ENCODE measurements at regions not wholly inside any gene's neighbourhood (a gene's known extent, or its start where the extent isn't known, plus 50 kb on each side); places are given as distances from the start of the nearest gene placed in this dataset.

DNA sequence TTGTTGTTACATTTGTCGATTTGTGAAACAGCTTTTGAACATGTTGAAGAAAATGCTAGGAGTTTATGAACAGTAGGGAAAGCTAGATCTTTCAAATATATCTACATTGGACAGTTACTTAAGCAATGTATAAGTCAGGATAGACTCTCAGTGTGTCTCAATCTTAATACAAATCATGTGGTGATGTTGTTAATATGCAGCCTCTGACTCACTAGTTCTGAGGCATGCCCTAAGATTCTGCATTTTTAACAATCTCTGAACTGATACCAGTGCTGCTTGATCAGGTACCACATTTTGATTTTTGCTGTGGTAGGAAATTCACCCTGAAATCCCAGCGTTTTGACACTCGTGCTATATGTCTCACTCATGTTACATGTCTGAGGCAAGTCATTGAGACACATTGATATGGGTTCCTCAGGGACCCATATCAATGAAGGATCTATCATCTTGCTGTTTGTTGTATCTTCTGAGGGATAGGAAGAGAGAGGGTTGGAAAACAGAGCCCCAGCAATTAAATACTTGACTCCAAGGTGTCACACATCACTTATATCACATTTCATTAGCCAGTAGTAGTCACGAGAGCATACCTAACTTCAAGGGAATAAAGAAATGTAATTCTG lies 597.9 kb downstream of the TAFA4 start:
- no peak overlapping the region for H3K4me3 Mint-ChIP-seq
- no peaks in the 10 kb centered on the region for H3K27me3 Mint-ChIP-seq
- H3K36me3 Mint-ChIP-seq (ENCODE audit: low read depth): no peaks in the 10 kb centered on the region
- POLR2A ChIA-PET: no interaction called here
- H3K27ac Mint-ChIP-seq: no peak overlapping the region
- no peak for DNase-seq
- H3K4me1 Mint-ChIP-seq: no peaks in the 10 kb centered on the region
- CTCF ChIA-PET: no interaction called here
- no peaks in the 10 kb centered on the region for H3K9me3 Mint-ChIP-seq

DNA sequence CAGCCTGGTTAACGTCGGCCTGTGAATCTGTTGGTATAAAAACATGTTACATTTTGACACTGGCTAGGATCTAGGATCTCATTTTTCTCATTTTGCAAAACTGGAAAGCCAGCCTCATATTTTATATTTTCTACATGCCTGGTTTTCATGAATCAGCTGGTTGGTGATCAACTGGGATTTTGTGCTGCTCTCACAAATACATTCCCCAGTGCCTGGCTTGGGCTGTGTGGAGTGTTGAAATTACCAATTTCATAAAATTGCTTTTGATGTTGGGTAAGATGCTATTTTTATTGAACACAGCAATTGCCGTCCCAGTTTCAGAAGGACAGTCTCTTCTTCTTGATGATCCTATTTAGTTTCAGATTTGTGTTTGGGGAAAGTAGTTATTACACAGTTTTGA lies 604.3 kb downstream of the TAFA4 start:
- Mint-ChIP-seq H3K36me3 (ENCODE audit: low read depth) (no peaks in the 10 kb centered on the region), H3K27ac (no peak overlapping the region), H3K27me3 (no peaks in the 10 kb centered on the region), H3K9me3 (no peaks in the 10 kb centered on the region), H3K4me1 (no peaks in the 10 kb centered on the region), H3K4me3 (no peak overlapping the region)
- ChIA-PET POLR2A (no interaction called here), CTCF (no interaction called here)
- DNase-seq: no peak

GRCh38 chr3:68315964-68316363 lies 616.4 kb downstream of the TAFA4 start:
- H3K36me3 Mint-ChIP-seq (ENCODE audit: low read depth): no peaks in the 10 kb centered on the region
- DNase-seq: no peak
- CTCF ChIA-PET: no interaction called here
- H3K4me1 Mint-ChIP-seq: no peaks in the 10 kb centered on the region
- peaks cover 10% of the 10 kb centered on the region for H3K9me3 Mint-ChIP-seq
- POLR2A ChIA-PET: no interaction called here
- H3K27me3 Mint-ChIP-seq: no peaks in the 10 kb centered on the region
- H3K27ac Mint-ChIP-seq: no peak overlapping the region
- no peak overlapping the region for H3K4me3 Mint-ChIP-seq

GRCh38 chr3:68315546-68315945 lies 616.8 kb downstream of the TAFA4 start:
- no peak overlapping the region for H3K27ac Mint-ChIP-seq
- ChIA-PET CTCF (no interaction called here), POLR2A (no interaction called here)
- no peak for DNase-seq
- H3K36me3 Mint-ChIP-seq (ENCODE audit: low read depth): no peaks in the 10 kb centered on the region
- H3K4me3 Mint-ChIP-seq: no peak overlapping the region
- no peaks in the 10 kb centered on the region for H3K4me1 Mint-ChIP-seq
- H3K9me3 Mint-ChIP-seq: peaks cover 10% of the 10 kb centered on the region
- no peaks in the 10 kb centered on the region for H3K27me3 Mint-ChIP-seq

GRCh38 chr3:68306571-68306970 lies 625.8 kb downstream of the TAFA4 start:
- ChIA-PET CTCF (no interaction called here), POLR2A (no interaction called here)
- no peak overlapping the region for H3K27ac Mint-ChIP-seq
- no peaks in the 10 kb centered on the region for H3K36me3 Mint-ChIP-seq (ENCODE audit: low read depth)
- H3K27me3 Mint-ChIP-seq: no peaks in the 10 kb centered on the region
- peak; percentile 19 for DNase-seq
- no peak overlapping the region for H3K4me3 Mint-ChIP-seq
- peaks cover 4% of the 10 kb centered on the region for H3K9me3 Mint-ChIP-seq
- H3K4me1 Mint-ChIP-seq: no peaks in the 10 kb centered on the region

- Mint-ChIP-seq H3K36me3 (ENCODE audit: low read depth) (no peaks in the 10 kb centered on the region), H3K27me3 (no peaks in the 10 kb centered on the region), H3K27ac (no peak overlapping the region), H3K4me3 (no peak overlapping the region), H3K9me3 (peaks cover 3% of the 10 kb centered on the region), H3K4me1 (no peaks in the 10 kb centered on the region)
- POLR2A ChIA-PET: no interaction called here
- DNase-seq: no peak
- CTCF ChIA-PET: no interaction called here
These were observed 636.9 kb downstream of the TAFA4 start for GRCh38 chr3:68295457-68295856.

- no peaks in the 10 kb centered on the region for H3K27me3 Mint-ChIP-seq
- POLR2A ChIA-PET: no interaction called here
- no peak overlapping the region for H3K4me3 Mint-ChIP-seq
- CTCF ChIA-PET: no interaction called here
- H3K27ac Mint-ChIP-seq: no peak overlapping the region
- DNase-seq: no peak
- H3K36me3 Mint-ChIP-seq (ENCODE audit: low read depth): no peaks in the 10 kb centered on the region
- H3K4me1 Mint-ChIP-seq: no peaks in the 10 kb centered on the region
- H3K9me3 Mint-ChIP-seq: no peaks in the 10 kb centered on the region
These were observed 635.9 kb upstream of the SUCLG2 start for GRCh38 chr3:68290333-68290732.

DNA sequence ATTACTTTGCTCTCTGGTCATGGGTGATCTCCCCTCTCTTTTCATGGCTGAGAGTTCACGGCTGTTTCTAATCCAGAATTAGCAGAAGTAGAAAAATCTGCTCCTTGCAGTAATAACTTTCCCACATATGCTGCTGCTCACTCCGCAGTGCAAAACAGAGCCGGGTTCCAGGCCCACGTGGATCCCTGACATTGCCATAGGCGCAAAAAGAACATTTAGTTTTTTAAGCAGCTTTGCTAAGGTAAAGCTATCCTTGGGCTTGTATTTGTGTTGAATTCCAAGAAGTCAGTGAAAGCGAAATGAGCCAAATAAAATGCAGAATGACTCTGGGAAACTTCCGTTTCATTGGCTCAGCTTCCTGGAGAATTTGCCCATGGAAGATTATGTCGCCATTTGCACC lies 633.7 kb upstream of the SUCLG2 start:
- CTCF ChIA-PET: no interaction called here
- Mint-ChIP-seq H3K36me3 (ENCODE audit: low read depth) (no peaks in the 10 kb centered on the region), H3K9me3 (no peaks in the 10 kb centered on the region), H3K27me3 (no peaks in the 10 kb centered on the region), H3K4me1 (no peaks in the 10 kb centered on the region), H3K27ac (no peak overlapping the region), H3K4me3 (no peak overlapping the region)
- DNase-seq: no peak
- POLR2A ChIA-PET: no interaction called here

GRCh38 chr3:68287101-68287500 lies 632.7 kb upstream of the SUCLG2 start:
- H3K4me1 Mint-ChIP-seq: no peaks in the 10 kb centered on the region
- no peak overlapping the region for H3K4me3 Mint-ChIP-seq
- no peaks in the 10 kb centered on the region for H3K36me3 Mint-ChIP-seq (ENCODE audit: low read depth)
- H3K27me3 Mint-ChIP-seq: no peaks in the 10 kb centered on the region
- H3K27ac Mint-ChIP-seq: no peak overlapping the region
- H3K9me3 Mint-ChIP-seq: no peaks in the 10 kb centered on the region
- ChIA-PET POLR2A (no interaction called here), CTCF (no interaction called here)
- DNase-seq: no peak

- no peak for DNase-seq
- no peaks in the 10 kb centered on the region for H3K4me1 Mint-ChIP-seq
- ChIA-PET POLR2A (no interaction called here), CTCF (no interaction called here)
- no peak overlapping the region for H3K27ac Mint-ChIP-seq
- H3K36me3 Mint-ChIP-seq (ENCODE audit: low read depth): no peaks in the 10 kb centered on the region
- H3K9me3 Mint-ChIP-seq: no peaks in the 10 kb centered on the region
- no peak overlapping the region for H3K4me3 Mint-ChIP-seq
- H3K27me3 Mint-ChIP-seq: no peaks in the 10 kb centered on the region
These were observed 619.9 kb upstream of the SUCLG2 start for GRCh38 chr3:68274286-68274685.

DNA sequence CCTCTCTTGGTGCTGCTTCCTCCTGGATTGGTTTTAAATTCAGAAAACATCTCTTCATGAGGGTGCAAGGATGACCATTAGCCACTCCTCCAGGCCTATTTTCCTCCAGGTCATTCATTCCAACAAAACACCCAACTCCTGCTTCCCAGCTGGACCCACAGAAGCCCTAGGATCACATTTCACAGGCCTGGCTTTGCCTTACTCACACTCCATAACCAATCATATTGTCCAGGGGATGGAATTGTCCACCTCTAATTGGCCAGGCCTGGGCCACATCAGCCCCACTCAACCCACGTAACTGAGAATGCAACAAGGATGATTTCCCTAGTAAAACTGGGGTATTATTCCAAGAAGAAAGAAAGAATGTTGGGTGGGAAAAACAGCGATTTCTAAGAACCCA lies 616.7 kb upstream of the SUCLG2 start:
- ChIA-PET CTCF (no interaction called here), POLR2A (no interaction called here)
- Mint-ChIP-seq H3K36me3 (ENCODE audit: low read depth) (no peaks in the 10 kb centered on the region), H3K4me1 (no peaks in the 10 kb centered on the region), H3K27me3 (no peaks in the 10 kb centered on the region), H3K27ac (no peak overlapping the region), H3K9me3 (no peaks in the 10 kb centered on the region), H3K4me3 (no peak overlapping the region)
- no peak for DNase-seq

- no peak overlapping the region for H3K27ac Mint-ChIP-seq
- no peaks in the 10 kb centered on the region for H3K9me3 Mint-ChIP-seq
- no peaks in the 10 kb centered on the region for H3K36me3 Mint-ChIP-seq (ENCODE audit: low read depth)
- no peaks in the 10 kb centered on the region for H3K4me1 Mint-ChIP-seq
- H3K4me3 Mint-ChIP-seq: no peak overlapping the region
- H3K27me3 Mint-ChIP-seq: no peaks in the 10 kb centered on the region
- DNase-seq: peak; percentile 19
- POLR2A ChIA-PET: no interaction called here
- CTCF ChIA-PET: no interaction called here
These were observed 602.3 kb upstream of the SUCLG2 start for GRCh38 chr3:68256635-68257223.

DNA sequence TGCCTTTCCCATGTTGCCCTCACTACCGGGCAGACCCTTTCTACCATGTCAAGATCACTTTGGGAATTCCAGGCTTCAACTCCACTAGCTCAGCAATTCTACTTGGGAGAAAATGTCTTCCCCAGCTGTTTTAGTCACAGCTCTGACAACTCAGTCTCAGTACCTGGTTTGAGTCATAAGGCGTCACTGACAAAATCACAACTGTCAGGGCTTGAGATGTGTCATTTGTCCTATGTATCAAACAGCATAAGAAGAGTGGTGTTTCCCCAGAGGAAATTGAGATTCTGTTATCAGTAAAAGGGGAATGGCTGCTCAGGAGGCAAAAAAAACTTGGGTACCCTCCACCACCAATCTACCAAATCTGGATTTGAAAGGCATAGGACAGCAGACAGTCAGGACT lies 594.9 kb upstream of the SUCLG2 start:
- no peak for DNase-seq
- no peaks in the 10 kb centered on the region for H3K36me3 Mint-ChIP-seq (ENCODE audit: low read depth)
- no peaks in the 10 kb centered on the region for H3K4me1 Mint-ChIP-seq
- H3K9me3 Mint-ChIP-seq: no peaks in the 10 kb centered on the region
- H3K27ac Mint-ChIP-seq: no peak overlapping the region
- no peaks in the 10 kb centered on the region for H3K27me3 Mint-ChIP-seq
- POLR2A ChIA-PET: no interaction called here
- H3K4me3 Mint-ChIP-seq: no peak overlapping the region
- CTCF ChIA-PET: no interaction called here

DNA sequence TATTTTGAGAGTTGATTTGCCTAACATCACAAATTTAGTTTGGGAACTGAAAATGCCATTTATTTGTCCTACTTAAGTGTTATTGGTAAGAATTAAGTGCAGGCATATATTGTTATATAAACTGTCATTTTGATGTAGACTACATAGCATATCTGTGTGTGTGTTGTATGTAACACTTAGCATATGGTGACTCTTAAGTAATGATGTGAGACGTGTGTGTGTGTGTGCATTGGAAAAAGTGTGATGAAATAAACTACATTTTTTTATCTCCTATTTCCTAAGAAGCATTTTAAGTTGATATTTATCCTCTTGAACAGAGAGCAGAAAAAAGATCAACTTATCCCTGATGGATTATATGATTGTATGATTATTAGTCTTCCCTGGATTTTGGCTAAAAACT lies 588.2 kb upstream of the SUCLG2 start:
- Mint-ChIP-seq H3K27ac (no peak overlapping the region), H3K27me3 (no peaks in the 10 kb centered on the region), H3K4me3 (no peak overlapping the region), H3K9me3 (no peaks in the 10 kb centered on the region), H3K4me1 (no peaks in the 10 kb centered on the region), H3K36me3 (ENCODE audit: low read depth) (no peaks in the 10 kb centered on the region)
- CTCF ChIA-PET: no interaction called here
- POLR2A ChIA-PET: no interaction called here
- no peak for DNase-seq

DNA sequence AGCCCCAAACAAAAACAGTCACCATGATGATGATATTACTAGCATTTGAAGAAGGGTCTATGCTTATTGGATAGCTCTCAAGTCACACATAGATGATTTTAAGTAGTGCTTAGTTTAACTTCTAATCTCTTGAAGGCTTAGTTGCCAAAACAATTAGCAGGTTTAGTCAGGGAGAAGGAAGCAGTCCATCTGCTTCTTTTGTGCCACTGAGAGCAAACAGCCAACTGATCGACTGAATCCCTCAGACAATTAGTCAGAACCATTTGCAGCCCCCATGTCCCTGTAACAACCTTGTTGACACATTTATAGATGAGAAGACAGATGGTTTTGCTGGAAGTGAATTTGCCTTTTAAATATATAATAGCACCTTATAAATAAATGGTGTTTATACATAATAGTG lies 585.1 kb upstream of the SUCLG2 start:
- Mint-ChIP-seq H3K36me3 (ENCODE audit: low read depth) (no peaks in the 10 kb centered on the region), H3K4me3 (no peak overlapping the region), H3K4me1 (no peaks in the 10 kb centered on the region), H3K27ac (no peak overlapping the region), H3K27me3 (no peaks in the 10 kb centered on the region), H3K9me3 (no peaks in the 10 kb centered on the region)
- POLR2A ChIA-PET: no interaction called here
- CTCF ChIA-PET: no interaction called here
- DNase-seq: no peak

Data from activated CD4-positive, alpha-beta memory T cell treated with anti-CD3 and anti-CD28 coated beads, Interleukin-2, amount 10 ng/mL, durations not matched to agents 7 days and 5 days (primary cell).